ENCODE measurements at regions not wholly inside any gene's neighbourhood (a gene's known extent, or its start where the extent isn't known, plus 50 kb on each side); places are given as distances from the start of the nearest gene placed in this dataset.

DNA sequence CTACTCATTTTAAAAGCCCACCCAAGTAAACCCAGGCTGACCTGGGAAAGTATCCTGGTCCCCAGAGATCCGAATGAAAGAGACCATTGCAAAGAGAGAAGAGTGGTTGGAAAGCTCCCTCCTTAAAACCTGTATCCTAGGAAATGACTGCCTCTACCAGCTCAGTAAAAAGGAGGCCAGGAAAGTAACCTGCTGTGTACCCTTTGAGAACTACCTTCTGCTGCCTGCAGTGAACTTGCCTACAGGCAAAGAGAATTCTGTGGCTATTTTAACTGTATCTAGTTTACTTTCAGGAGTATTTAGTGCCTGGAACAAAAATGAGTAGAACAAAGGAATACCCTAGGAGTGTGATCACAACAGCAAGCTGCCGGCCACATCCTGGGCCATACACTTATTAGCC is 641.7 kb upstream of the NRXN1 start:
- 59% methylated on average over 2 of the region's 2 CpGs for WGBS (ENCODE audit: low lambda C conversion rate, missing lambda C conversion rate)
- H3K9me3 ChIP-seq (ENCODE audit: low read depth), result no peaks in the 10 kb centered on the region
- no peaks in the 10 kb centered on the region for H4K20me1 ChIP-seq (ENCODE audit: insufficient read depth, poor library complexity, severe bottlenecking)
- H3K4me1 ChIP-seq (ENCODE audit: insufficient read depth), result no peaks in the 10 kb centered on the region
- no peak overlapping the region for H3K4me3 ChIP-seq
- no peaks in the 10 kb centered on the region for H3K9me2 ChIP-seq (replicated peaks; ENCODE audit: insufficient read depth)
- no peak overlapping the region for H3K27ac ChIP-seq
- no peaks in the 10 kb centered on the region for H3K79me2 ChIP-seq
- no peaks in the 10 kb centered on the region for H3K36me3 ChIP-seq (replicated peaks; ENCODE audit: insufficient read depth, low read depth)
- no peak for TF ChIP-seq EZH2 (IDR thresholded peaks at IDR 0.05; ENCODE audit: borderline replicate concordance)
- TF ChIP-seq, protein P1, sequence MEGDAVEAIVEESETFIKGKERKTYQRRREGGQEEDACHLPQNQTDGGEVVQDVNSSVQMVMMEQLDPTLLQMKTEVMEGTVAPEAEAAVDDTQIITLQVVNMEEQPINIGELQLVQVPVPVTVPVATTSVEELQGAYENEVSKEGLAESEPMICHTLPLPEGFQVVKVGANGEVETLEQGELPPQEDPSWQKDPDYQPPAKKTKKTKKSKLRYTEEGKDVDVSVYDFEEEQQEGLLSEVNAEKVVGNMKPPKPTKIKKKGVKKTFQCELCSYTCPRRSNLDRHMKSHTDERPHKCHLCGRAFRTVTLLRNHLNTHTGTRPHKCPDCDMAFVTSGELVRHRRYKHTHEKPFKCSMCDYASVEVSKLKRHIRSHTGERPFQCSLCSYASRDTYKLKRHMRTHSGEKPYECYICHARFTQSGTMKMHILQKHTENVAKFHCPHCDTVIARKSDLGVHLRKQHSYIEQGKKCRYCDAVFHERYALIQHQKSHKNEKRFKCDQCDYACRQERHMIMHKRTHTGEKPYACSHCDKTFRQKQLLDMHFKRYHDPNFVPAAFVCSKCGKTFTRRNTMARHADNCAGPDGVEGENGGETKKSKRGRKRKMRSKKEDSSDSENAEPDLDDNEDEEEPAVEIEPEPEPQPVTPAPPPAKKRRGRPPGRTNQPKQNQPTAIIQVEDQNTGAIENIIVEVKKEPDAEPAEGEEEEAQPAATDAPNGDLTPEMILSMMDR (IDR thresholded peaks at IDR 0.05; ENCODE audit: poor library complexity), result no peak
- TF ChIP-seq EZH2phosphoT487 (IDR thresholded peaks at IDR 0.05; ENCODE audit: low read depth, severe bottlenecking, unreplicated experiment), result no peak
- no peak for DNase-seq (ENCODE audit: low spot score)
- H2AFZ ChIP-seq, result no peak overlapping the region
- no peaks in the 10 kb centered on the region for H3K27me3 ChIP-seq
- H3K4me2 ChIP-seq, result no peak overlapping the region

DNA sequence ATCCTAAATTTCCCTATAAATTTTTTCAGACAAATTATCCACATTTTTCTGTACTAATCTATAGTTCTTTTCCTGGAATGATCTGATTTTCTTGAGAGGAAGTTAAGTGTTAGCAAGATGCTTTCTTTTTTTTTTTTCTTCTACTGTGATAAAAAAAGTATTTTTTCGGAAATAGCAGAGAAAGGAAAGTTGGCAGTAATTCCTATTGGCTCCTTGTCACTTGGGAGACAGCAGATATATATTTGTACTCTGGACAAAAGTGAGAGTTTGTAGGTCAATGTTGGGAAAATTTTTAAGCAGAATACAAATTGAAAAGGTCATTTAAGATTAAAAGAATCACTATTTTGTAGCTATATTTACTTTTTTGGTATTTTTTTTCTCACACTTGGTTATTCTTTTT is 635.7 kb upstream of the NRXN1 start:
- H3K4me1 ChIP-seq (ENCODE audit: insufficient read depth), result no peaks in the 10 kb centered on the region
- no peaks in the 10 kb centered on the region for H3K27me3 ChIP-seq
- H3K9me3 ChIP-seq (ENCODE audit: low read depth), result no peaks in the 10 kb centered on the region
- WGBS (ENCODE audit: low lambda C conversion rate, missing lambda C conversion rate), result 80% methylated on average over 1 of the region's 1 CpG
- H2AFZ ChIP-seq, result no peak overlapping the region
- no peaks in the 10 kb centered on the region for H4K20me1 ChIP-seq (ENCODE audit: insufficient read depth, poor library complexity, severe bottlenecking)
- no peak overlapping the region for H3K27ac ChIP-seq
- no peak for DNase-seq (ENCODE audit: low spot score)
- H3K36me3 ChIP-seq (replicated peaks; ENCODE audit: insufficient read depth, low read depth), result no peaks in the 10 kb centered on the region
- H3K79me2 ChIP-seq, result no peaks in the 10 kb centered on the region
- no peak overlapping the region for H3K4me2 ChIP-seq
- no peak overlapping the region for H3K4me3 ChIP-seq
- H3K9me2 ChIP-seq (replicated peaks; ENCODE audit: insufficient read depth), result no peaks in the 10 kb centered on the region
- TF ChIP-seq, protein P1 (IDR thresholded peaks at IDR 0.05; ENCODE audit: poor library complexity), result no peak
- TF ChIP-seq EZH2phosphoT487 (IDR thresholded peaks at IDR 0.05; ENCODE audit: low read depth, severe bottlenecking, unreplicated experiment) (no peak), EZH2 (IDR thresholded peaks at IDR 0.05; ENCODE audit: borderline replicate concordance) (no peak)

DNA sequence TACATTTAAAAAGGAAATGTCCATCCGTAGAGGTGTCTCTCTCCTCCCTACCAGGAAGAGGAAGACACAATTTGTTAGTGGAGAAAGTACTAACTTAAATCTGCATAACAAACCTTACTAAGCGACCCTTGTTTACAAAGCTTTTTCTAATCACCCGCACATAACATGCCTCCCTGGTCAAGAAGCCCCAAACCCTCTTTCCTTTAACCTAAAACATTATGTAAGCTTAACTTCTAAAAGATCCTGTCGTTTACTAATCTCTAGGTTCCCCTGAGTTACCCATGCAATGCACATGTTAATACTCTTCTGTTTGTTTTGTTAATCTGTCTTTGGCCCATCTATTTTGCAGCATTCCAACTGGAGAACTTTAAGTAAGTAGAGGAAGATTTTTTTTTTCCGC is 630.3 kb upstream of the NRXN1 start:
- 52% methylated on average over 5 of the region's 5 CpGs for WGBS (ENCODE audit: low lambda C conversion rate, missing lambda C conversion rate)
- no peak overlapping the region for H3K4me2 ChIP-seq
- H2AFZ ChIP-seq, result no peak overlapping the region

More for the DNA sequence above, 630.3 kb upstream of the NRXN1 start:
- no peaks in the 10 kb centered on the region for H3K9me2 ChIP-seq (replicated peaks; ENCODE audit: insufficient read depth)
- no peak overlapping the region for H3K27ac ChIP-seq
- no peak overlapping the region for H3K4me3 ChIP-seq
- H3K36me3 ChIP-seq (replicated peaks; ENCODE audit: insufficient read depth, low read depth), result no peaks in the 10 kb centered on the region
- TF ChIP-seq EZH2phosphoT487 (IDR thresholded peaks at IDR 0.05; ENCODE audit: low read depth, severe bottlenecking, unreplicated experiment) (no peak), EZH2 (IDR thresholded peaks at IDR 0.05; ENCODE audit: borderline replicate concordance) (no peak)
- TF ChIP-seq, protein P1 (IDR thresholded peaks at IDR 0.05; ENCODE audit: poor library complexity), result no peak
- no peaks in the 10 kb centered on the region for H3K27me3 ChIP-seq
- H3K4me1 ChIP-seq (ENCODE audit: insufficient read depth), result no peaks in the 10 kb centered on the region
- no peak for DNase-seq (ENCODE audit: low spot score)
- H4K20me1 ChIP-seq (ENCODE audit: insufficient read depth, poor library complexity, severe bottlenecking), result no peaks in the 10 kb centered on the region
- no peaks in the 10 kb centered on the region for H3K79me2 ChIP-seq
- no peaks in the 10 kb centered on the region for H3K9me3 ChIP-seq (ENCODE audit: low read depth)
